ENCODE measurements at regions not wholly inside any gene's neighbourhood (a gene's known extent, or its start where the extent isn't known, plus 50 kb on each side); places are given as distances from the start of the nearest gene placed in this dataset.
A peak's percentile ranks its signal among the peaks of the same experiment; 100 is the strongest.

DNA sequence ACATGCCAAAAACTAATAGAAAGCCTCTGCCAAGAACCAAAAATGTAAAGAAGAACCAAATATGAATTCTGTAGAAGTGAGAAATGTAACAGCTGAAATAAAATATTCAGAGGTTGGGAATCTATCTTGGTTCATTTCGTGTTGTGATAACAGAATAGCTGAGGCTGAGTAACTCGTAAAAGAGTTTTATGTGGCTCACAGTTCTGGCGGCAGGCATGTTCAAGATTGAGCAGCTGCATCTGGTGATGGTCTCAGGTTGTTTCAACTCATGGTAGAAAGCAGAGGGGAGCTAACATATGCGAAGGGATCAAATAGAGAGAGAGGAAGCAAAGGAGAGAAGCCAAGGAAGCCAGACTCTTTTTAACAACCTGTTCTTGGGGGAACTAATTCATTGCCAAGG, 717.2 kb downstream of the TNS3 start:
- DNase-seq (ENCODE audit: low spot score): peak; percentile 26

DNA sequence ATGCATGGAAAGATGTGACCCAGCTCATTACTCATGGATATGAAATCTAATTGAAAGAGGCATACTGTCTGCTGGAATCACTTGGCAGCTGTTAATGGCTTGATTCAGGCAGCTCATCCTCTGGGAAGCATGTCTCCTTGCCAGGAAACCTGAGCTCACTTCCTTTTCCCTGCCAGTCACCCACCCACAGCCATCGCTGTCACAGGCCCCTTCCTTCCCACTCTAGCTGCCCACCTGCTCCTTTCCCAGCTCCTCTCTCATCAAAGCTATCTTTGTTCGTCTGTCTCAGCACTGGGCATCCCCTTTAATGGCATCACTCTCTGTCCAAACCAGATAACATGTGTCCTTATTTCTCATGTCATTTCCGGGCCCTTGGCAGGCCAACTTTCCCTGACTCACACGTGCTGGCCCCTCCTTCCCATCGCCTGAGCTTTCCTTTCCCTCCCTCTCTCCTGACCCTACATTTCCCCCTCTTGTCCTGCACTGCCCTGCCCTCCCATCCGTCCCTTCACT, 721.9 kb downstream of the TNS3 start:
- DNase-seq (ENCODE audit: low spot score): no peak

DNA sequence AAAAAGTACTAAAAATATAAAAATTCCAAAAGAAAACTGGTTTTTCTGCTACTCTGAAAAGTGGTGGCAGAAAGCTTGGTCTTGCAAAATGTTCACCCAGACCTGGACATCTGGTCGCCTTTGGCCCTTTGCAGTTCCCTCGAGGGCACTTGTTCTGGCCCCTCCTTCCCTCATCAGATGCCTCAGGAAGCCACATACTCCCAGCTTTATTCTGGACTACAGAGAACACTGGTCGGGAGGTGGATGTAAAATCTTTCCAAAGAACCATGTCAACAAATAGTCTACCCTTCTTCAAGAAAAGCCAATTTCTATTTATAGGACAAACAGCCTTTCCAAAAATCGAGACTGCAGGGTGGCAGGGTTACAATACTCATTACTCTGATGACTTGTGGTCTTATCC, 726.1 kb downstream of the TNS3 start:
- no peak for DNase-seq (ENCODE audit: low spot score)

DNA sequence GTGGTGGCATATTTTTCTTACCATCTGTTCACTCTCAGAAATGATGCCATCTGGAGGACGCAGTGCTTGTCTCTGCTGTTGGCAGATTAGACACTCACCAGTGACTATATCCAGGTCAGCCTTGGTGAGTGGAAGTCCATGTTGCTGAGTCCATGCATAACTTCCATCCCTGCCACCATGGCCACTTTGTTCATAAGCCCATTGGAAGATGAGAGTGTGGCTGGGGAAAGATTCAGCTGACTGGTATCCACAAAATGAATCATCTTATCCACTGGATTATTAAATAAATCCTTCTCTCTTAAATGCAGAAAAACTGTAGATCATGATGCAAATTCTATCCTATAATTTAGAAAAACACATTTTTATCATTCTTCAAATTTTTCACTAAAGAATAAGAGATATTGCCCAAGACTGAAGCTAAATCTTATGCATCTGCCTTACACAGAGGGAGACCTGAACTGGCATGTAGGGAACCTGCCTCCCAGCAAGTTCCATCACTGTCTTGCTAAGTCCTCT, 726.9 kb downstream of the TNS3 start:
- DNase-seq (ENCODE audit: low spot score): no peak

DNA sequence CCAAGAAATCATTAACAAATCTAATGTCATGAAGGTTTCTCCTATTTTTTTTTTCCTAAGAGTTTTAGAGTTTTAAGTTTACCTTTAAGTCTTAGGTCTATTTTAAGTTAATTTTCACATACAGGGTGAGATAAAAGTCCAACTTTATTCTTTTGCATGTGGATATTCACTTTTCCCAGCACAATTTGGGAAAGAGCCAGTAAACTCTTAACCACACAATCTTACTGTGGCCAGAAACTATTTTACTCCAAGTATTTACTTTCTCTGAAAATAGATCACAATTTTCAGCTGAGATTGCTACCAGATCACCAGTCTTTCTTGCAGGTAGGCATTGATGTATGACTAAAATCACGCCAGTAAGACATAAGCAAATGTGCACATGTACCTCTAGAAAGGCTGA, 728.5 kb downstream of the TNS3 start:
- DNase-seq (ENCODE audit: low spot score): no peak

DNA sequence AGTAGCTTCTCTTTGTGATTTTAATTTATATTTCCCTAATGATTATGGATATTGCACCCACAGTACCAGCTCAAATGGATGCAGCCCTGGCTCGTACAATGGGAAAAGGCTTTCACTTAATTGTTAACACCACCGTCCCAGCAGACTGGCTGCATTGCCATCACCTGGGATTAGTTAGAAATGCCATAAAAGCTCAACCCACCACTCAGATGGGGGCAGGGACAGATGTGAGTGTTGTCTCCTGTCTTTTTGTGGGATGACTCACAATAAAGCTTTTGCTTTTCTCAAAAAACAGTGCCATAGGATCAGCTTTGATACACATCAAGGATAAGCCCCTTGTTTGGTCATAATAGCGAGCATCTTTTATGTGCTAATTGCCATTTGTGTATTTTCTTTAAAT, 729.1 kb downstream of the TNS3 start:
- no peak for DNase-seq (ENCODE audit: low spot score)

DNA sequence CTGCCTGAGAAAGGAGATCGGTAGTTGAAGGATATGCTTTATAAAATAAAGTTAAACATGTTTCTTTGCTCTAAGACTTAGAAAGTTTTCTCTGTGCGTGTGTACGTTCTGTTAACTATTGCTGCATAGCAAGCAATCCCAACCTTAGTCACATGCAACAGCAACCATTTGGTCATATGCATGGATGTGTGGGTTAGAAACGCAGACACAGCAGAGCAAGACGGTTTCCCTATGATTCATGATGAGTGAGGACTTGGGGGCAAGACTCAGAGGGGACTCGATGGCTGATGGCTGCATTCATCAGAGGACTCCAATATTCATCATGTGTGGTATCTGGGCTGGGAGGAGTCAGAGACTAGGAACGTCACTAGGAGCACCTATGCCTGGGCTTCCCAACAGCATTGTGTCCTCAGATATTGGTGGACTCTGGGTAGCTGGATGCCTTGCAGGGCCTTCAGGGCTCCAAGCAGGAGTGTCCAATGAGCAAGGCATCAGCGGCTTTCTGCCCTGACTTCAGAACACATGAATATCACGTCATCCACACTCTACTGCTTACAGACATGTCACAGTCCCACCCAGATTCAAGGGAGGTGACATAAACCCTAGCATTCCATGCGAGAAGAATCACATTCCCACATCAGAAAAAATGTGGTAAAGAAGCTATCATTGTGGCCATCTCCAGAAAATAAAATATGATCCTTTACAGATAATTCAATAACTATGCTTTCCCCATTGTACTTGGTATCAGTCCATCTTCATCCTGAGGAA, 731.2 kb downstream of the TNS3 start:
- DNase-seq (ENCODE audit: low spot score): no peak

DNA sequence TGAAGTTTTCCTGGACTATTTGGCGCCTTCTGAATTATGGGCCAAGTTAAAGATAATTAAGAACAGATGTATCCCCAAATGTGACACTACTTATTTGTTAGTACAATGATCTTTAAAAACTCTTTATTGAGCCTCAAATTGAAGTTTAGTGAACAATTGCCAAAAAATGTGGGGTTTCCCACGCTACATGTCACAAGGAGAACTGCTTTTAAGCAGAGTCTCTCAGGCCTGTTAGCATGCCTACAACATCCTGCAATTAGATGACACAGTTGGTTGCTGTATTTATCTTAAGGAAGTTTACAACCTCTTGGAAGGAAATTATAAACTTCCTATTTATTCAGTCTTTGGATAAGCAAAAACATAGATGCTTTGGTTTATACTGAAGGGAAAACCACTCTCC, 733.0 kb downstream of the TNS3 start:
- DNase-seq (ENCODE audit: low spot score): no peak

DNA sequence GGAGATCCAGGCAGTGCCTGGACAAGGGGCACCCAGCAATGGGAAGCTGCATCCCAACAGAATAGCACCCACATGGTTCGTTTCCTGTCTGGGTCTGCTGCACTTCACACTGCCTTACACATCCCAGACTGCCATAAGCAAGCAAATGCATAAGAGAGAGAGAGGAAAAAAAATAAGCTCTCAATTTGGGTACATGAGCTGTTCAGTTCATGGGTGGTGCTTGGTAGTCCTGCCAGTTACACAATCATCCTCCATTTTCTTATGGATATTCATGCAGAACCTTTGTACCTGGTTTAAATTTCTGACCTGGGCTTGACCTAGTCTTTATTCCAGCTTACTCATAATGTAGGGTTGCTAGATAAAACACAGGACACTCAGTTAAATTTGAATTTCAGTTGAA, 733.6 kb downstream of the TNS3 start:
- DNase-seq (ENCODE audit: low spot score): no peak

DNA sequence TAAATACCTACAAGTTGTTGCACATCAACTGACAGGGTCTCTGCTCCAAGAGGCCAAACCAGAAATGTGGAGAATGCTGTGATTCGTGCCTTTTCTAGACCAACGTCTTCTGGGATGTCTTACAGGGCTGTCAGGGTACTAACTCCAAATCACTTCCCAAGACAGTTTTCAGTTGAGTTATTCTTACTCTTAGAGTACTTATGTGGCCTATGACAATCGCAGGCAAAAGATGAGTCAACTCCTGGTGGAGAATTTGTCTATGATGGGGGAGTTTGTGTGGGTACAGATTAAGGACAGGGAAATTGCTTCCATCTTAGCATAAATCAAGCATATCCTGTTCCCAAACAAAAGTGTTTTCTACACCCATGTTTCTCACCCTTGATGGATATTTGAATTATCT, 734.8 kb downstream of the TNS3 start:
- no peak for DNase-seq (ENCODE audit: low spot score)

DNA sequence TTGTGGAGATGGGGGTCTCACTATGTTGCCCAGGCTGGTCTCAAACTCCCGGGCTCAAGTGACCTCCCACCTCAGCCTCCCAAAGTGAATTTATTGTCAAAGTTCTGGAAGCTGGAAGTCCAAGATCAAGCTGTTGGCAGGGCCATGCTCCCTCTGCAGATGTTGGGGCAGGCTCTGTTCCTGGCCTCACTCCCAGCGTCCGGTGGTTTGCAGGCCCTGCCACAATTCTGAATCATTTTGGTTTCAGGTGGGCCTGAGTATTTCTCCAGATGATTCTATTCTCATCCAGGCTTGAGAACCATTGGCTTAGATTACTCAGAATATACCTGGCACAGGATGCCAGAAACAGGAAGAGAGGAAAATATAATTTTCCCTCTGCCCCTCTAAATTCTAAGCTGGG, 737.4 kb downstream of the TNS3 start:
- DNase-seq (ENCODE audit: low spot score): no peak

DNA sequence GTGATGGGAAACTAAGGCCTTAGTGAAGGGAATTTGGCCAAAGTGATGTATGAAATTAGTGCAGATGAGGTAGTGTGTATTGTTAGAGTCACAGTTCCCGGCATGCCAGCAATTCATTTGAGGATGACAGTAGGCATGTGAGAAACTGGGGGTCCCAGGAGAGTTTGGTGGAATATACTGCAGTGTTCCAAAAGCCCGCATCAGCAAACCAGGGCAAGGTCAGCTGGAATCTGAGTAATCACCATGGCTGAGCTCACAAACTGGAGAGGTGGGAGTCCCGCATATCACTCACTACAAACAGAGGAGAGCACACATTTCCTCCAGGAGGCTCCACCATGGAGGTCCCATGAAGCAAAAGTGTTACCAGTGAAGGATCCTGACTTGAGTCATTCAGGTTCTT, 740.7 kb downstream of the TNS3 start:
- DNase-seq (ENCODE audit: low spot score): no peak

DNA sequence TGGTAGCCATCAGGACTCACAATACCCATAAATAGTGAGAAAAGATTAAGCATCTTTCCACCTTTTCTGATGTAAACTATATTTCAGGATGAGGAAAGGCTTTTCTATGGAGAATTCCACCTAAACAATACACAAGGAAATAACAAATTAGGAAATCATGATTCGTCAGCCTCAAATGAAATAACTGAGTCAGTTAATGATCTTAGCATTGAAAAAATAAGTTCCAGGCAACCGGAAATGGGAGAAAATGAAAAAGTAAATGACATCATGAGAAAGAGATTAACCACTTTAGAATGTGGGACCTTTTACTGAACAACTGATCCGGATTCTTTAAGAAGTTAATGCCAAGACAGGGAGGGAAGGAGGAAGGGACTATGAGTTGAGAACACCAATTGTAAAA, 742.3 kb downstream of the TNS3 start:
- no peak for DNase-seq (ENCODE audit: low spot score)

DNA sequence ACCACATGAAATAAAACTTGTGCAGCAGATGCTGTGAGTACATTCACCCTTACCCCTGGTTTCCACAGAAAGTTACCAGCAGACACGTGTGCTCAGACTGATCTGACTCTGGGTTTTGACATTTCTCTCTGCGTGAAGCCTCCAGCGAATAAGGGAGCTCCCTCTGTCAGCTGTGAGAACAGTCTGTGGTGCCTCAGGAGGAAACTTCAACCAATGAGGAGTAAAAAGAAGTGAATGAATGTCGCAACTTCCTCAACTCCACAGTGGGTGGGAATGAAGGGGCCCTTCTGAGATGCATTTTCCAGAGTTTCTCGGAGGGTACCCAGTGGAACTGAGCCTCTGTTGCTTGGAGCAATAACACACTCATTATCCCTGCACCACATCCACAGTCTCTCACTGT, 743.4 kb downstream of the TNS3 start:
- no peak for DNase-seq (ENCODE audit: low spot score)

DNA sequence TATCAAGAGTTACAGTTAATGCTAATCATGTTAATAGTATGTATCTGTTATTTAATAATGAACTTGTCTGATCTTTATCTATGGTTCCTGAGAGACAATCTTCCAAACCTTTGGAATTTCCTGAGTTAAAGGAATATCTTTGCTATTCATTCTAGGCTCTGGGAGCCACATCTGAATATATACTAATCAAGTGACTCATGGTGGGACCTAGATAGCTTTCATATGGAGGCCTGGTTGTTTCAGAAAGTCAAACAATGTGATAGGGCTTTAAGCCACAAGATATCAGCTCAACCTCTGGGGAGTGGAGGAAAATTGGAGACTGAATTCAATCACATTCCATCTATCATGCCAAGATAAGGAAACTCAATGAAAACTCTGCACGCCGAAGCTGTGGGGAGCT, 746.4 kb downstream of the TNS3 start:
- no peak for DNase-seq (ENCODE audit: low spot score)

DNA sequence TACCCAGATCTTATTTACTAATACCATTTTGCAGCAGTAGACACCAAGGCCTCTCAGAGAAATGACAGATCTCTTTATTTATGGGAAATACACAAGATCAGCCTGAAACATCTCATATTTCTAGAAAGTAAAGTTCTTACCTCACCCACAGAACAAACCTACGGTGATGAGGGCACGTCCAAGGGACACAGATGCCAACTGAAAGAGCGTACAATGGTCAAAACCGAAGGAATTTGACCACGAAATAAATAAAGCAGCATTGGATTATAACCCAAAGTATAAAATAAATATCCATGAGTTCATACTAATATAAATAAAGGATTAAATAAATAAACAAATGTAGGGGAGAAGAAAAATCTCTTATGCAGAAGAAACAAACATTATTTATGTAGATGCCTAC, 747.0 kb downstream of the TNS3 start:
- DNase-seq (ENCODE audit: low spot score): no peak

DNA sequence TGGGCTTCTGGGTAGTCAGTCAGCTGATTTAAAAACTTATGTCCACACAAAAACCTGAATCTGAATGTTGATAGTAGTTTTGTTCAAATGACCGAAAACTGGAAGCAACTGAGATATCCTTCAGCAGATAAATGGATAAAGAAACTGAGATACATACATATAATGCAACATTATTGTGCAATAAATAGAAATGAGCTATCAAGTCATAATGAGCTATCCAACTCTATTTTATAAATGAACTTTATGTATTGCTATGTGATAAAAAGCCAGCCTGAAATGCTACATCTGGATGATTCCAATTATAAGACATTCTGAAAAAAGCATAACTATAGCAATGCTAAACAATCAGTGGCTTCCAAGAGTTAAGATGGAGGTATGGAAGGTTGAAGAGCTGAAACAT, 748.7 kb downstream of the TNS3 start:
- no peak for DNase-seq (ENCODE audit: low spot score)

DNA sequence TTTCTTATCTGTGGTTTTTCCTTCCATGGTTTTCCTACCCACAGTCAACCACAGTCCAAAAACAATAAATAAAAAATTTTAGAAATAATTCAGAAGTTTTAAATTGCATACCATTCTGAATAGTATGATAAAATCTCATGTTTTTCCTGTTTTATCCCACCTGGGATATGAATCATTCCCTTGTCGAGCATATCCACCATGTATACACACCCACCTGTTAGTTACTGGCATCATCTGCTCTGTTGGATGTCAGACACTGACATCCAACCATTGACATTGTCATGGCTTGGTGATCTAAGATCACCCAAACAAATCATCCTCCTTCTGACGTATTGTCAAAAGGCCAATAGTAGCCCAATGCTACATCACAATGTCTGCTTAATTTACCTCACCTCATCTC, 749.8 kb downstream of the TNS3 start:
- no peak for DNase-seq (ENCODE audit: low spot score)

DNA sequence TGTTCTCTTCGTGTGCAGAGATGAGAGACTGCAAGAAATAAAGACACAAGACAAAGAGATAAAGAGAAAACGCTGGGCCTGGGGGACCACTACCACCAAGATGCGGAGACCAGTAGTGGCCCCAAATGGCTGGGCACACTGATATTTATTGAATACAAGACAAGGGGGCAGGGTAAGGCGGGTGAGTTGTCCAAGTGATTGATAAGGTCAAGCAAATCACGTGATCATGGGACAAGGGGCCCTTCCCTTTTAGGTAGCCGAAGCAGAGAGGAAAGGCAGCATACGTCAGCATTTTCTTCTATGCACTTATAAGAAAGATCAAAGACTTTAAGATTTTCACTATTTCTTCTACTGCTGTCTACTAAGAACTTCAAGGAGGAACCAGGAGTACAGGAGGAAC, 762.1 kb downstream of the TNS3 start:
- no peak for DNase-seq (ENCODE audit: low spot score)

DNA sequence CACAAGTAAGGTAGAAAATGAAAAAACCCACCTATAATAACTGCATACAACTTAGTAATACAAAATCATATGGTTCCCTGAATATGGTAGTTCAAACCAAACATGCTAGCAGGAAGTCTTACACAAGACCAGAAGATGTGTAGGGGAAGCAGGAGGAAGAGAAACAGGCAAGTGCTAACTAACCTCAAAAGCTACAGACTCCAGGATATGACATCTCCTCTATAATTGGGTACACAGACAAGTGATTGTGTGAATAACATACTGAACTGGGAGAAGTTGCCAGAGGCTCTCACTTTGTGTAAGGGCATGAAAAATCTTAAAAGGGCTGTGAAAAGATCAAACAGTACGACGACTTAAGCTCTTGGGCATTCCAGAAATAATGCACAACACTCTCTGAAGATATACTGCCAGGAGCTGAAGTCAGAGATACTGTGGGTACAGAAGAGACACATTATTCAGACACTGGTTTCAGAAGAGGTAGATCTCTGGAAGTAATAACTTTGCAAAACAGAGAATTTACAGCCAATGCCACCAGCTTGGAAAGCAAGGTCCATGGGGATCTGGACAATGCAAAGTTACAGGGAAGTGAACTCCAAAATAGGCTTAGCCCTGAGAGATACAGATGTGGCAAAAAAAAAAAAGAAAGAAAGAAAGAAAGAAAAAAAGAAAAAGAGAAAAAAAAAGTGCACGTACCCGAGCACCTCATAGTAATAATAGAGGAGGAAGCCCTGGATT, 767.2 kb downstream of the TNS3 start:
- no peak for DNase-seq (ENCODE audit: low spot score)

DNA sequence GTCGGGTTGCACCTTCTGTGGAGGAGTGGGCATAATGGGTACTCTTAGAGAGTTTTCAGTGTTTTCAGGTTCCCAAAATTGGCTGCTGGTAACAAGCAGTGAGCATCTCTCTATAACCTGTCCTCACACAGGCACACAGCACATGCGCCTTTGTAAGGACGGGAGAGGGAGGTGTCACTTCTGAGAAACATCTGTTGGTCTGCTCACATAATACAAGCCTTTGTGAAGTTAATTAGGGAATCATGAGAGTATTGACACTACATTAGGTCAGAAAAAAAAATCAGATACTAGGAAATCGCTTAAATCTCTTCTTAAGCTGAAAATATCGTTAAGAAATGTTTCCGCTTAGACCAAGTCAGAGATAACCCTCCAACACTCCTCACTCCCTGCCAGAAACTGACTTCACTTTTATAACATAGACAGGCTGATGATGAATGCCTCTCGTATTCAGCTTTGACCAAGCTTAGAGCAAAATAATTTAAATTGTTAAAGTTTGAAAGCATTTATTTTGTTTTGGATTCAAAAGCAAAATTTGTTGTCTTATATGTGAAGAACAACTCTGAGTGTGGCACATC, 769.7 kb downstream of the TNS3 start:
- DNase-seq (ENCODE audit: low spot score): no peak

DNA sequence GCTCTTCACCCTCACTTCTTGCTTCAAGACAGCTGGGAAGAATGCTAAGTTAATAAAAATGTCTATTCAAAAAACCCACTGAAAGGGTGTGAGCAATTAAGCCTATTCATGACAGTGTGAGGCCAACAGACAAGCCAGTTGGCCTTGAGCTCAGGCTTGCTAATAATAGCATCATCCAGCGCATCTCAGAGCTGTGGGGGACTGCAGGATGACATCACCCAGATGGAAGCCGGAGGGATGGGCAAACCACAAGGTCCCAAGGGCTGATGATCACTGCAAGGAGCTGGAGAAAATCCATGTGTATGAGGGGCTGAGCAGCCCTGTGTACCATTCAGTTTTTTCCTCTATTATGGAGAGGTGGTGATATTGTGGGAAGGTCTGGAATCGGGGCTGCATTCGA, 770.4 kb downstream of the TNS3 start:
- DNase-seq (ENCODE audit: low spot score): peak; percentile 34

DNA sequence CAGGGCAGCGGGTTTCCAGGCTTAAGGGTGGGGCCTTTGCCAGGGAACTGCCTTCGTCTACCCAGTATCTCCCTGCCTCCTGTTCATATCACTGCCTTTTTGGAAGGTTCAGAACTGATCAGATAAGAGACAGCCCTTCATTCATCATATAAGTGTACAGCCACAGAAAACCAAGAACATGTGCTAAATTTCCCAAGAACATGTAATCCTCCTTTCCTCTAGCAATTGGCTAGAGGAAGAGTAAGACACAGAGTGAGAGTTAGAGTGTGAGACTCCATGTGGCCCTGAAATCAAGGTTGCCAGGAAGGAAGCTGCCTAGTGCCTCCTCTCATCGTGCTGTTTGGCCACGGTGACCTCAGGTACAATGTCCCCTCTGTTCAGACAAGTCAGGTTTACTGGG, 770.9 kb downstream of the TNS3 start:
- DNase-seq (ENCODE audit: low spot score): no peak
